Spleen (tissue), 7 donors: ENCODE measurements at regions not wholly inside any gene's neighbourhood (a gene's known extent, or its start where the extent isn't known, plus 50 kb on each side); places are given as distances from the start of the nearest gene placed in this dataset.

Experiments
- CTCF ChIP-seq, 11 experiments: fragments of 200-600 bp in 7 of 11; fragments of 450-650 bp in 4 of 11; sonication (generic) in 4 of 11; IDR thresholded peaks in 8 of 11; conservative IDR thresholded peaks in 3 of 11; 1 replicate in 7 of 11; 2 replicates in 4 of 11; pipeline versions ENCODE4 v1.4.0 to v1.8.0; 2016 to 2021; ENCODE audit warnings: antibody characterized with exemption in 11 of 11, inconsistent platforms in 4 of 11, mild to moderate bottlenecking in 1 of 11
- POLR2A ChIP-seq, 3 donors: fragments of 450-650 bp; IDR thresholded peaks; one replicate each; pipeline ENCODE4 v1.5.1; 2017; ENCODE audit warnings: antibody characterized with exemption in 3 of 3, mild to moderate bottlenecking in 1 of 3
- POLR2AphosphoS5 ChIP-seq, 3 donors: sonication (generic); formaldehyde crosslinking; IDR thresholded peaks; one replicate each; pipeline ENCODE4 v1.5.1; 2017; ENCODE audit warnings: antibody characterized with exemption in 3 of 3
- donor health status: DM: no; HTN: no; CAD: no; lungs with moderate emphysema.
- donor health status: DM: no; HTN: no; CAD: no.
- donor health status: DM: no; HTN: no; CAD: no.

- TF ChIP-seq CTCF (IDR thresholded peaks at IDR 0.05 in 8 of 11, conservative IDR thresholded peaks at IDR 0.05 in 3 of 11), result no peak
- no peak for TF ChIP-seq POLR2A (IDR thresholded peaks at IDR 0.05)
- TF ChIP-seq POLR2AphosphoS5 (IDR thresholded peaks at IDR 0.05), result no peak
Measured at GRCh38 chr2:59096973-59097372, 855.8 kb upstream of the FANCL start.
